Endothelial cell of umbilical vein (primary cell): ENCODE measurements at regions not wholly inside any gene's neighbourhood (a gene's known extent, or its start where the extent isn't known, plus 50 kb on each side); places are given as distances from the start of the nearest gene placed in this dataset.

ENCODE experiments used
- BruUV-seq: library from RNA; stranded (reverse); fragments of 400-500 nt; replicated peaks from 2 replicates; lab custom pipeline; 2021; lab: Mats Ljungman, UMichigan
- CTCF ChIA-PET: fragments of 300-600, 350-600 bp; sonication (Branson Sonifier 250); formaldehyde crosslinking; loops from one replicate; lab custom pipeline; 2021; ENCODE audit warnings: antibody characterized with exemption, inconsistent platforms; lab: Charles Lee
- POLR2A ChIA-PET: fragments of 300-600, 350-600 bp; sonication (Branson Sonifier 250); formaldehyde crosslinking; loops from one replicate; lab custom pipeline; 2021; ENCODE audit warnings: antibody characterized with exemption, inconsistent platforms; lab: Charles Lee
- DNase-seq: peaks from one replicate; pipeline ENCODE4 v3.0.0-alpha.2; 2011; ENCODE audit warnings: low read depth, low spot score
- FAIRE-seq: peaks from 2 replicates; lab custom pipeline; 2011; peaks lifted over from hg19 to GRCh38; lab: Jason Lieb, UNC
- H2AFZ ChIP-seq: 2 replicates; pipeline ENCODE4 v1.6.0; 2012; ENCODE audit warnings: low read depth, low read length, control low read depth, inconsistent platforms
- H3K27ac ChIP-seq: 2 replicates; pipeline ENCODE4 v1.5.1; 2011; ENCODE audit warnings: low read depth, mild to moderate bottlenecking, control low read depth, low read length, moderate library complexity; ENCODE audit not compliant: insufficient read depth
- H3K27me3 ChIP-seq, 2 experiments: 2 replicates each; pipeline versions ENCODE4 v1.6.0 to v1.6.1; 2011; ENCODE audit warnings: low read length in 2 of 2, mixed read lengths in 1 of 2; ENCODE audit not compliant: control insufficient read depth in 2 of 2, insufficient read depth in 2 of 2
- H3K36me3 ChIP-seq, 2 experiments: 2 replicates in 1 of 2; 3 replicates in 1 of 2; pipeline ENCODE4 v1.5.1; 2011; ENCODE audit warnings: low read length in 2 of 2, mild to moderate bottlenecking in 1 of 2, moderate library complexity in 1 of 2; ENCODE audit not compliant: control insufficient read depth in 2 of 2, insufficient read depth in 2 of 2; ENCODE audit errors: extremely low read depth in 1 of 2
- H3K4me1 ChIP-seq: 3 replicates; pipeline ENCODE4 v1.5.1; 2011; ENCODE audit warnings: mild to moderate bottlenecking, low read length; ENCODE audit not compliant: control insufficient read depth, insufficient read depth; ENCODE audit errors: extremely low read depth
- H3K4me2 ChIP-seq: 2 replicates; pipeline ENCODE4 v1.6.1; 2011; ENCODE audit warnings: low read length, control low read depth, mixed read lengths; ENCODE audit not compliant: insufficient read depth
- H3K4me3 ChIP-seq, 3 experiments: fragments of 200-600 bp in 1 of 3; sonication (generic), shearing (Covaris generic) in 1 of 3; replicated peaks in 1 of 3; 2 replicates each; pipeline ENCODE4 v1.5.1; 2011 to 2016; ENCODE audit warnings: control low read depth in 3 of 3, low read length in 3 of 3, mild to moderate bottlenecking in 2 of 3, inconsistent platforms in 1 of 3, low read depth in 1 of 3, moderate library complexity in 1 of 3; ENCODE audit not compliant: insufficient read depth in 1 of 3
- H3K79me2 ChIP-seq: 2 replicates; pipeline ENCODE4 v1.6.0; 2012; ENCODE audit warnings: low read length, inconsistent platforms; ENCODE audit not compliant: control insufficient read depth, insufficient read depth
- H3K9ac ChIP-seq: replicated peaks from 2 replicates; pipeline ENCODE3; 2011; ENCODE audit warnings: low read length, control low read depth; ENCODE audit not compliant: insufficient read depth; ENCODE audit errors: extremely low read depth
- H3K9me1 ChIP-seq: replicated peaks from 3 replicates; pipeline ENCODE4 v1.6.0; 2011; ENCODE audit warnings: mild to moderate bottlenecking, low read length; ENCODE audit not compliant: control insufficient read depth, insufficient read depth; ENCODE audit errors: extremely low read depth
- H3K9me3 ChIP-seq: replicated peaks from 2 replicates; pipeline ENCODE4 v1.5.1; 2012; ENCODE audit warnings: low read length, inconsistent platforms; ENCODE audit not compliant: control insufficient read depth, insufficient read depth
- H4K20me1 ChIP-seq: replicated peaks from 2 replicates; pipeline ENCODE3; 2011; ENCODE audit warnings: mild to moderate bottlenecking, low read length; ENCODE audit not compliant: control insufficient read depth, insufficient read depth; ENCODE audit errors: extremely low read depth
- EZH2 ChIP-seq: IDR thresholded peaks from 2 replicates; pipeline ENCODE4 v1.6.1; 2012; ENCODE audit warnings: borderline replicate concordance, low read depth, mild to moderate bottlenecking, moderate library complexity, low read length, inconsistent platforms; ENCODE audit not compliant: severe bottlenecking
- FOS ChIP-seq: IDR thresholded peaks from 2 replicates; pipeline ENCODE4 v1.6.1; 2011; ENCODE audit warnings: mild to moderate bottlenecking, low read length, moderate library complexity, borderline replicate concordance; ENCODE audit not compliant: insufficient read depth
- GATA2 ChIP-seq: IDR thresholded peaks from 2 replicates; pipeline ENCODE4 v1.7.0; 2011; ENCODE audit warnings: low read depth, mild to moderate bottlenecking, moderate library complexity, mixed read lengths, low read length; ENCODE audit not compliant: insufficient read length, insufficient read depth
- JUN ChIP-seq: IDR thresholded peaks from 2 replicates; pipeline ENCODE4 v1.6.1; 2011; ENCODE audit warnings: borderline replicate concordance, low read depth; ENCODE audit not compliant: insufficient read length, insufficient read depth
- dilution Hi-C: fragments of 300-500 bp; cut with MboI; formaldehyde crosslinking; loops from one replicate; pipeline ENCODE4 v1.15.0; 2019; ENCODE audit warnings: low sequenced_read_pairs; ENCODE audit not compliant: extremely low pct_ligation_motif_present
- intact Hi-C: fragments of 100-400 bp; cut with micrococcal nuclease; formaldehyde crosslinking; loops from one replicate; pipeline ENCODE4 v1.10.0; 2022

DNA sequence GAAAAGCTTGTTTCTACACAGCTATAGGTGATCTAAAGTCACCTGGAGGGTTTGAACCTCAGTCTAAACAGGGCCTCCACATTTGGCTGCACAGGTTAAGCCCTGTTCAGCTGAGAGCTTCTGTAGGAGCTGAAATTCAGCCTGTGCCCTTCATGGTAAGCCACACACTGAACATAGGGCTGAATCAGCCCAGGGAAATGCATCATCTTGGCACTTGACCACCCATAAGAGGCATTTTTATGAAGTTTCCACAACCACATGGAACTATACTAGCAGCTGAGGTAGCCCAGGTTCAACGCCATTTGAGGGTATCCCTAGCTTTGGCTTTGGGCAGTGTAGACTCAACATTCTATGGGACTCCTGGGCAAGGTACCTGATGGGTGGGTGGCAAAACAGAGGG, 126.8 kb downstream of the FAM174B start:
- FAIRE-seq (no peak), DNase-seq (no peak)
- no peaks in the 10 kb centered on the region for H3K9me3 ChIP-seq
- peaks cover 15% of the 10 kb centered on the region for H3K4me1 ChIP-seq
- no peak overlapping the region for H3K4me3 ChIP-seq
- no peaks in the 10 kb centered on the region for H3K9me1 ChIP-seq
- TF ChIP-seq GATA2 (no peak), FOS (peak; percentile 38)
- no TSS peak for BruUV-seq
- H3K27ac ChIP-seq: no peak overlapping the region
- intact Hi-C loops (no loop called here), dilution Hi-C loops (no loop called here)
- no peaks in the 10 kb centered on the region for H3K36me3 ChIP-seq
- H3K79me2 ChIP-seq: no peaks in the 10 kb centered on the region
- H3K4me2 ChIP-seq: no peak overlapping the region
- no peak overlapping the region for H2AFZ ChIP-seq
- CTCF ChIA-PET: no interaction called here
- no peaks in the 10 kb centered on the region for H4K20me1 ChIP-seq
- H3K27me3 ChIP-seq: no peaks in the 10 kb centered on the region
- no peak overlapping the region for H3K9ac ChIP-seq
- POLR2A ChIA-PET: no interaction called here

DNA sequence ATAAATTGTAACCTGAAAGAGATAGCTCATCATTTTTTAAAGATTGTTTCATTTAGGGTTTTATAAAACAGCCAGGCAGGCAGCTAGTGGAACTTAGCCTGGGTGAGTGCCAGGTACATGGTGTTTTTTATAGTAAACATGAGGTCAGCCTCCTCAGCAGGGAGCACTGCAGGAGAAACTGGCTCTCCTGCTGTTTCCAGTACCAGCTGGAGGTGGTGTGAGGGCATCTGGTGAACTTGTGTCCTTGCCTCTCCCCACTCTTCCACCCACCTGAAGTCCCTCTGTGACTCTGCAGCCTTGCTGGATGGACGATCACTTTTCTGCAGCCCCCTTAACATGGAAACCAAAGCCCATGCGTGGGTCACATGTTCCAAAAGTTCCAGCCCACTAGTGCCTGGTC, 128.4 kb downstream of the FAM174B start:
- FAIRE-seq (no peak), DNase-seq (peak; percentile 39)
- POLR2A ChIA-PET: no interaction called here
- Histone ChIP-seq H3K9me1 (no peaks in the 10 kb centered on the region), H2AFZ (no peak overlapping the region), H4K20me1 (no peaks in the 10 kb centered on the region), H3K79me2 (no peaks in the 10 kb centered on the region), H3K36me3 (no peaks in the 10 kb centered on the region), H3K4me3 (no peak overlapping the region), H3K4me1 (peaks cover 1% of the 10 kb centered on the region), H3K4me2 (no peak overlapping the region), H3K9me3 (no peaks in the 10 kb centered on the region), H3K9ac (no peak overlapping the region), H3K27ac (no peak overlapping the region), H3K27me3 (no peaks in the 10 kb centered on the region)
- CTCF ChIA-PET: interaction anchor here (1.2 kb wide), 1 partner anchor 187 kb away, joined by 3 read pairs; no protein-coding TSS in a partner anchor
- TF ChIP-seq JUN: no peak
- no peak for TF ChIP-seq EZH2
- dilution Hi-C loops (no loop called here), intact Hi-C loops (no loop called here)
- no TSS peak for BruUV-seq
